ENCODE measurements at regions not wholly inside any gene's neighbourhood (a gene's known extent, or its start where the extent isn't known, plus 50 kb on each side); places are given as distances from the start of the nearest gene placed in this dataset.

- TF ChIP-seq, protein P1, sequence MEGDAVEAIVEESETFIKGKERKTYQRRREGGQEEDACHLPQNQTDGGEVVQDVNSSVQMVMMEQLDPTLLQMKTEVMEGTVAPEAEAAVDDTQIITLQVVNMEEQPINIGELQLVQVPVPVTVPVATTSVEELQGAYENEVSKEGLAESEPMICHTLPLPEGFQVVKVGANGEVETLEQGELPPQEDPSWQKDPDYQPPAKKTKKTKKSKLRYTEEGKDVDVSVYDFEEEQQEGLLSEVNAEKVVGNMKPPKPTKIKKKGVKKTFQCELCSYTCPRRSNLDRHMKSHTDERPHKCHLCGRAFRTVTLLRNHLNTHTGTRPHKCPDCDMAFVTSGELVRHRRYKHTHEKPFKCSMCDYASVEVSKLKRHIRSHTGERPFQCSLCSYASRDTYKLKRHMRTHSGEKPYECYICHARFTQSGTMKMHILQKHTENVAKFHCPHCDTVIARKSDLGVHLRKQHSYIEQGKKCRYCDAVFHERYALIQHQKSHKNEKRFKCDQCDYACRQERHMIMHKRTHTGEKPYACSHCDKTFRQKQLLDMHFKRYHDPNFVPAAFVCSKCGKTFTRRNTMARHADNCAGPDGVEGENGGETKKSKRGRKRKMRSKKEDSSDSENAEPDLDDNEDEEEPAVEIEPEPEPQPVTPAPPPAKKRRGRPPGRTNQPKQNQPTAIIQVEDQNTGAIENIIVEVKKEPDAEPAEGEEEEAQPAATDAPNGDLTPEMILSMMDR (IDR thresholded peaks at IDR 0.05; ENCODE audit: poor library complexity), result no peak
- no peak for TF ChIP-seq EZH2 (IDR thresholded peaks at IDR 0.05; ENCODE audit: borderline replicate concordance)
- no peak for TF ChIP-seq EZH2phosphoT487 (IDR thresholded peaks at IDR 0.05; ENCODE audit: low read depth, severe bottlenecking, unreplicated experiment)
Observed at GRCh38 chr3:176302271-176302670, 895.0 kb downstream of the TBL1XR1 start.

All from hepatocyte (in vitro differentiated cells).